HG02840 (cell line): ENCODE measurements at regions not wholly inside any gene's neighbourhood (a gene's known extent, or its start where the extent isn't known, plus 50 kb on each side); places are given as distances from the start of the nearest gene placed in this dataset.

Experiments
- ATAC-seq: cut with Tn5 transposase; IDR thresholded peaks from one replicate; pipeline ENCODE4 v1.9.1; 2021; ENCODE audit warnings: mild to moderate bottlenecking, moderate library complexity, moderate number of reproducible peaks; ENCODE audit not compliant: unreplicated experiment, low FRiP score

DNA sequence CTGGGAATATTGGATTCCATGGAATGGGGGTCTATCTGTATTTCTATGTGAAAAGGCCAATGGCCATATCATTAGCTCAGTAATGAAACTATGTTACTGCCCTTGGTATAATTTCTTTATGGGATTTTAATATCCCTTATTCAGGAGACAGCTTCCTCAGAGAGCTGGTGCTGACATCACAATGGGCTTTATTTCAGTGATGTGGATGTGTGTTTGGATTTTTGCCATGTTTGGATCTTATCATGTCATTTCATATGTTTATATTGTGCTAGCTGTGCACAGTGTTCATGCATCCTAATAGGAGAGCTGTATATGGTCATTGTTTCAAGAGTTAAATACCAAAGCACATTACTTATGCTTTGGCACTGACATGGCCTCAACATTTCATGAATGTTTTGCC, 806.1 kb upstream of the MAP3K7 start:
- ATAC-seq: no peak

DNA sequence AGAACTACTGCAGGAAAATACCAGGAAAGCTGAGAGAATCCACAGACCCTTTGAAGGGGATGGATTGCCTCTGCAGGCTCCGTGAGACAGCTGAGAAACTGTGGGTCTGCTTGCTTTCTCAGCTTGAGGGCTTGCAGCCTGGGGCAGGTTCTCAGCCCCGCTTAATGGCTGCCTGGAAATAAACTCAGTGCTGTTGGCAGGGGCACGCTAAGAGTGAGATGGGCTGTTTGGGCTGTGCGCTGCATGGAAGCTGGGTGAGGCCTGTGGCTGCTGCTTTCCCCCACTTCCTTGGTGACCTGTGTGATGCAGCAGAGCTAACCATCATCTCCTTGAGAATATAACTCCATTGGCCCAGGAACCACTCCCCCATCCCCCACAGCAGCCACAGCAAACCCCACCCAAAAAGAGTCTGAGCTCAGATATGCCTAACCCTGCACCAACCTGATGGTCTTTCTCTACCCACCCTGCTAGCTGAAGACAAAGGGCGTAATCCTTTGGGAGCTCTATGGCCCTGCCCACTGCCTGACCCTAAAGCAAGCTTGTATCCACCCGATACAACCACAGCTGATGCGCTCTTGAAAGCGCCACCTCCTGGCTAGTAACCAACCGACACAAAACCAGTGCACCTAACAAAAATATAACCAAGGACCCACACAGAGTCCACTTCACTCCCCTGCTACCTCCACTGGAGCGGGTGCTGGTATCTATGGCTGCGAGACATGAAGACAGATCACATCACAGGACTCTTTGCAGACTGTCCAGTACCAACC, 800.6 kb upstream of the MAP3K7 start:
- ATAC-seq: no peak

- no peak for ATAC-seq
Measured at GRCh38 chr6:91386204-91386603, 799.3 kb upstream of the MAP3K7 start.

DNA sequence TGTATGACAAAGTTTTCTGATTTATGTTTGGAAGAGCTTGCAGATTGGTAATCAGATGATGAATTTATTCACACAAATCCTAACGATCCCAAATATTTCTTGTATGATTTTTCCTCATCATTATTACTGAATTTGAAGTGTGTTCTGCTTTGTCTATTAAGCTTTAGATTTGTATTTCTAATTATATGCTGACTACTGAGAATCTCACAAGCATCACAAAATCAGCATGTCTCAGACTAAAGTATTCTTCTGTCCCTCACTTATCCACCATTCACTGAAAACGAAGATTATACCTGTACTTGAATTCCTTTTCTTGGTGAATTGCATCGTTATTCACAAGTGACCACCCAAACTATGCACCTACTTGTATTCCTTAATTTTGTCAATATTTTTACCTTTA, 796.3 kb upstream of the MAP3K7 start:
- ATAC-seq: no peak

DNA sequence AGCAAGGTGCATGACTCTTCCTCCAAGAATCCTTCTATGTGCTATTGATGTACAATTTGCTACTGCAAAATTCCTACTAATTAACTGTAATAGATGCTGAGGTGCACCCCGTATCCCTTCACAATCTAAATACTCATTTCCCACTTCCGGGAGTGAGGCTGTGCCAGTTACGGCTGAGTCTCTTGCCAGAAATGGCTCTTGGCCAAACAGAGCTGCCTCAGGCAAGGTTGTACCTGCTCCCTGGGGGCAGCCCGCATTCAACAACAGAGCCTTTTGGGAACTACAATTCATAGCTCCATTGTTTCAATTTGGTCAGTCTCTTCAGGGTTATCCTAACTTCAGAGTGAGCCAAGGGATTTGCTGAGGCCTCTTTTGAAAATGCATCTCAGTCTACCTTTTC, 789.8 kb upstream of the MAP3K7 start:
- ATAC-seq: no peak

- no peak for ATAC-seq
Measured at GRCh38 chr6:91366781-91367180, 779.9 kb upstream of the MAP3K7 start.

GRCh38 chr6:91358986-91359385, 772.1 kb upstream of the MAP3K7 start:
- no peak for ATAC-seq

GRCh38 chr6:91352878-91353277, 766.0 kb upstream of the MAP3K7 start:
- no peak for ATAC-seq

DNA sequence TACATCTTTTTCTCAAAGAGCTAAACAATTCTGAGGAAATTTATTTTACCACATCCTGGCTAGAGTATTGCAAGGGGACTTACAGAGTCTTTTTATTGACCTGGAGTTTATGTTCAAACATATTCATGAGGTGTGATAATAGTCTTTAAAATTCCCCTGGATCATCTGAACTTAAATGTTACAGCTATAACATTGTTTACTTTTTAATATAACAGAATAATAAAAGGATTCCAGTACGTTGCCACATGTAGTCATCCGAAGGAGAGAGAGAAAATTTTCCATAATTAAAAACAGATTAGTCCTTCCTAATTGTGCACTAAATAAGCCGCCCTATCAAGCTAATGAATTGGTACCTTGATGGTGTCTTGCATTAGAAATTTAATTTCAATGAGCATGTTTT, 765.4 kb upstream of the MAP3K7 start:
- no peak for ATAC-seq

GRCh38 chr6:91350146-91350908, 763.5 kb upstream of the MAP3K7 start:
- no peak for ATAC-seq

DNA sequence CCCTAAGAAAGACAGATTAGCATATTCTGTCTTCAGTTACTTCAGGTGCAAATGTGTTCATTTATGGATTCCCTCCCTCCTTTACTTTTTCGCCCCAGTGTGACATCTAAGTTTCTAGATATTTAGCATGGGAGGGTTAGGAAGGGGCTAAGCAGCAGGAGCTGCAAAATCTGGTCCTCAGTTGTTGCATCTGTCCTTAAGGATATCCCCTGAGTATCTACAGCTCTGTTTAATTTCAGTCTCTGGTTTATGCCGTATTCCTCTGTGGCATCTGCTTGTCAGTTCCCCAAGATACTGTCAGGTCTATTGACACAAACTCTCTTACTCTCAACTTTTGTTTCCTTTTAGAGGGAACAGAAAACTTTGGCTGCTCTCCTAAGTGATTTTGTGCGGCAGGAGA, 754.6 kb upstream of the MAP3K7 start:
- no peak for ATAC-seq

GRCh38 chr6:91340896-91341395, 754.1 kb upstream of the MAP3K7 start:
- no peak for ATAC-seq

- no peak for ATAC-seq
Measured at GRCh38 chr6:91337967-91338366, 751.1 kb upstream of the MAP3K7 start.

DNA sequence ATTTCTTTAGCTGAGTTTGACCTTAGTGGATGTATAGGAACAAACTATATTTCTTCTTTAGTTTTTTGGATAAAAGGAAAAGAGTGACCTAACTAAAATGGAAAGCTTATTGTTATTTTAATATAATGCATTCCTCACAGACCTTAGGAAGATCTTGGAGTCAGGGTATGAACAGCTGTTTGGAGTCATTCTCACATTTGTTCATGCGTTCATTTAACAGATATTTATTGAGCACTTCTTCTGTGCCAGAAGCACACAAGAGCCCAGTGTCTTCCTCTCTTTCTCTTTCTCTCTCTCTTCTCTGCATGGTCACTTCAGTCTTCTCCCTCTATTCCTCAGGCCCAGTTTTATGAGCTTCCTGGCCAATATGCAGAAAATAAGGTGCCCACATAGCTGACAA, 744.0 kb upstream of the MAP3K7 start:
- ATAC-seq: no peak

DNA sequence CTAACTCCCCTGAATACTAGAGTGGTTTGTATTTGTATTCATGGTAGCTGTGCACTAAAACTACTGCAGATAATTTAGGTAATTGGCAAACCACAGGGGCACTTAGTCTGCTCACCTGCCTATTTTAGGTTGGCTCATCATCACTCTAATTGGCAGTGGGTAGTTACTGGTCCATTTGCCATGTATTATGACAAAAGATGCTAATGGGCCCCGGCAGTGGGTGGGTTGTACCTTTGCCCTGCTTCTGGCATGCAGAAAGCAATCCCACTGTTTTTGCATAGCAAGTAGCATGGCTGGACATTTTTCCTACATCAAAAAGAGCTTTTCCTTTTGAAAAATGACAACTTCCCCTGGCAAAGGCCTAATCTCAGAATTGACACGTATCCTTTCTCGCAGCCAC, 741.4 kb upstream of the MAP3K7 start:
- ATAC-seq: no peak

GRCh38 chr6:91324711-91325110, 737.8 kb upstream of the MAP3K7 start:
- ATAC-seq: no peak

DNA sequence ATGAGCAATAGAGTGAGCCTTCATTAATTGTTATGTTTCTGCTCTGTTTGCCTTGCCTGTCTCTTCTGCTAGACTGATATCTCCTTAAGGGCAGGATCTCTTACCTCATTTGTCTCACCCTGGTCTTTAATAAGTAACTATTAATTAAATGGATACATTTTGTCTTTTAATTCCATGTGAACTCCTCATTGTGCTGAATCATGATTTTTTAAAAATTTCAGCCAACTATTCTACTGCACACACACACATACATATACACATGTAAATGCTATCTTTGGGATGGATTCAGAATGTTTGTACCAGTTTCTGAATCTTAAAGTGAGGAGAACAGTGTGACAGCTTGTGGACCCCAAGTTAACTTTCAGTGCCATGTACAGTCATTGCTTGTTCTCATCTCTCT, 731.1 kb upstream of the MAP3K7 start:
- no peak for ATAC-seq

- no peak for ATAC-seq
Measured at GRCh38 chr6:91317247-91317835, 730.5 kb upstream of the MAP3K7 start.

- no peak for ATAC-seq
Measured at GRCh38 chr6:91310178-91310577, 723.3 kb upstream of the MAP3K7 start.

GRCh38 chr6:91305755-91306154, 718.9 kb upstream of the MAP3K7 start:
- no peak for ATAC-seq

DNA sequence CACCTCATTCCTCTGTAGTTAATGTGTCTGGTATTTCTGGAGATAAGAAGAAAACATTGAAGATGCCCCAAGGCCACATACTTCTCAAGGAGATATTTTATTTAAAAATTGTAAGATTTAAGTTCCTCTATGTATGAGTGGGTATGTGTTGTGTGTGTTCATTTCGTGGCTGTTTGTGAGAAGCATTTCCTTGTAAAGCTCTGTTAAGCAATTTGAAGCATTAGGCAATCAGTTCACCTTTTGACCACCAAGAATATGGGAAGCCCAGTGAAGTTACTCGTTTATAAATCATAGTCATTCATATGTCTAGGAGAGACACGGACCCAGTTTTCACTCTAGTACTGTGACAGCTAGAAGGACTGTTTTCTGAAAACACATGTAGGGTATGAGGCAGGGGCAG, 717.6 kb upstream of the MAP3K7 start:
- ATAC-seq: no peak
